ENCODE measurements at regions not wholly inside any gene's neighbourhood (a gene's known extent, or its start where the extent isn't known, plus 50 kb on each side); places are given as distances from the start of the nearest gene placed in this dataset.
"Not testable (repeated sequence)": the region's sequence is repeated elsewhere in the genome, so short reads cannot be mapped to it uniquely, and the experiment has no call there.

DNA sequence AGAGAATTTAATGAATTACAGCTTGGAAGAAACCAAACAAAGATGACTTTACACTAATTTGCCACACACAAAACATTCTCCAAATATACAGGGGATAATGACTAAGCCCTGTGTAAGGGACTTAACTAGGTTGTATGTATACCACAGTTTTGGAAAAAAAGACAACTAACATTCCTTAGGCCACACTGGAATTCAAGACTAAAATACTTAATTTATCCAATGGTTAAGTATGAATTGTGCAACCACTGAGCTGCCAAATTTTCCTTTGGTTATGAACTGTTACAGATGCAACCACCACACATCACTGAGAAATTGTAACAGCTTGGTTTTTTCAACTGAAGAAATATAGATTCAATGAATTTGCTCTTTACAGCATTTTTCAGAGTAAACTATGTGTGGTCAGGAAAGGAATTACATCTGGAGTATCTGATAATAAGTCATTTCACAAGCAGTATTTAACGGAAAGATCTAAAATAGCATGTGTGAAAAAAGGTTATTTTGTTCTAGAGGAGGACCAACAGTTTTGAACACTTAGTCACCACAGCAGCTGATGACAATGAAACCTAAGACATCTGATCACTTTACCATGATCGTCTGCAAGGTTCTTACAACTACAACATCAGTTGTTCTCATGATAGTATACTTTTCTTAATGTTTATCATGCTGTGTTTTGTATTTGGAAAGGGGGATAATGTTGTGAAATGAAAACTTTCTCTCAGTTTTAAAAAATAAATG lies 318.8 kb downstream of the BCKDHB start:
- no peaks in the 10 kb centered on the region for H3K27me3 ChIP-seq (replicated peaks; ENCODE audit: insufficient read depth)
- no peak for TF ChIP-seq CTCF (IDR thresholded peaks at IDR 0.05)
- DNase-seq (ENCODE audit: low spot score): no peak
- no peaks in the 10 kb centered on the region for H3K9me3 ChIP-seq
- H3K27ac ChIP-seq: no peak overlapping the region
- H3K4me3 ChIP-seq: no peak overlapping the region
- H3K36me3 ChIP-seq: no peaks in the 10 kb centered on the region
- 78% methylated on average over 2 of the region's 2 CpGs for WGBS
- intact Hi-C loops (cut with DNase I): no loop called here
- no peaks in the 10 kb centered on the region for H3K4me1 ChIP-seq (replicated peaks)

GRCh38 chr6:80411486-80411885 lies 305.0 kb downstream of the BCKDHB start:
- WGBS: 95% methylated on average over 8 of the region's 8 CpGs
- DNase-seq (ENCODE audit: low spot score): no peak
- TF ChIP-seq POLR2A (IDR thresholded peaks at IDR 0.05) (no peak), POLR2AphosphoS5 (IDR thresholded peaks at IDR 0.05) (no peak), CTCF (IDR thresholded peaks at IDR 0.05) (no peak)

DNA sequence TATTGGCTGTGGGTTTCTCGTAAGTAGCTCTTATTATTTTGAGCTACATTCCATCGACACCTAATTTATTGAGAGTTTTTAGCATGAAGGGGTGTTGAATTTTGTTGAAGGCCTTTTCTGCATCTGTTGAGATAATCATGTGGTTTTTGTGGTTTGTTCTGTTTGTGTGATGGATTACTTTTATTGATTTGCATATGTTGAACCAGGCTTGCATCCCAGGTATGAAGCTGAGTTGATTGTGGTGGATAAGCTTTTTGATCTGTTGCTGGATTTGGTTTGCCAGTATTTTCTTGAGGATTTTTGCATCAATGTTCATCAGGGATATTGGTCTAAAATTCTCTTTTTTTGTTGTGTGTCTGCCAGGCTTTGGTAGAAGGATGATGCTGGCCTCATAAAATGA lies 301.5 kb downstream of the BCKDHB start:
- intact Hi-C loops (cut with DNase I); DNase-seq (ENCODE audit: low spot score): not testable (repeated sequence)
- WGBS: 94% methylated on average over 2 of the region's 2 CpGs

More at GRCh38 chr6:80411486-80411885, 305.0 kb downstream of the BCKDHB start:
- Histone ChIP-seq H3K4me1 (replicated peaks) (no peaks in the 10 kb centered on the region), H3K27ac (no peak overlapping the region), H3K36me3 (no peaks in the 10 kb centered on the region), H3K4me3 (no peak overlapping the region), H3K27me3 (replicated peaks; ENCODE audit: insufficient read depth) (no peaks in the 10 kb centered on the region), H3K9me3 (no peaks in the 10 kb centered on the region)
- intact Hi-C loops (cut with DNase I): no loop called here

DNA sequence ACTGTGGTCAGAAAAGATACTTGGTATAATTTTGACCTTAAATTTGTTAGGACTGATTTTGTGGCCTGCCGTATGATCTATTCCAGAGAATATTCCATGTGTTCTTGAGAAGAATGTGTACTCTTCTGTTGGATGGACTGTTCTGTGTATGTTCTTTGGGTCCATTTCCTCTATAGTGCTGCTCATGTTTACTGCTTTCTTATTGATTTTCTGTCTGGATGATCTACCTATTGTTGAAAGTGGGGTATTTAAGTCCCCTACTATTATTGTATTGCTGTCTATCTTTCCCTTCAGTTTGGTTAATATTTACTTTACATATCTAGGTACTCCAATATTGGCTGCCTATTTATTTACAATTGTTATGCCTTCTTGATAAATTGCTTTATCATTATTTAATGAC lies 298.4 kb downstream of the BCKDHB start:
- Histone ChIP-seq H3K9me3 (no peaks in the 10 kb centered on the region), H3K4me3 (no peak overlapping the region), H3K4me1 (replicated peaks) (no peaks in the 10 kb centered on the region), H3K27me3 (replicated peaks; ENCODE audit: insufficient read depth) (no peaks in the 10 kb centered on the region), H3K27ac (no peak overlapping the region), H3K36me3 (no peaks in the 10 kb centered on the region)
- DNase-seq (ENCODE audit: low spot score): no peak
- WGBS: 95% methylated on average over 1 of the region's 1 CpG
- intact Hi-C loops (cut with DNase I): no loop called here
- TF ChIP-seq CTCF (IDR thresholded peaks at IDR 0.05) (no peak), POLR2AphosphoS5 (IDR thresholded peaks at IDR 0.05) (no peak), POLR2A (IDR thresholded peaks at IDR 0.05) (no peak)

More for the DNA sequence above, 301.5 kb downstream of the BCKDHB start:
- H3K4me3 ChIP-seq; H3K27me3 ChIP-seq (replicated peaks; ENCODE audit: insufficient read depth); H3K36me3 ChIP-seq; H3K27ac ChIP-seq; H3K4me1 ChIP-seq (replicated peaks); H3K9me3 ChIP-seq: not testable (repeated sequence)

GRCh38 chr6:80403365-80403764 lies 296.9 kb downstream of the BCKDHB start:
- Histone ChIP-seq H3K4me3 (no peak overlapping the region), H3K27me3 (replicated peaks; ENCODE audit: insufficient read depth) (no peaks in the 10 kb centered on the region), H3K9me3 (no peaks in the 10 kb centered on the region), H3K36me3 (no peaks in the 10 kb centered on the region), H3K4me1 (replicated peaks) (no peaks in the 10 kb centered on the region), H3K27ac (no peak overlapping the region)
- no peak for DNase-seq (ENCODE audit: low spot score)
- intact Hi-C loops (cut with DNase I): no loop called here
- 94% methylated on average over 1 of the region's 1 CpG for WGBS
- TF ChIP-seq POLR2A (IDR thresholded peaks at IDR 0.05) (no peak), CTCF (IDR thresholded peaks at IDR 0.05) (no peak), POLR2AphosphoS5 (IDR thresholded peaks at IDR 0.05) (no peak)

Measured in prostate gland (tissue), 2 donors.